HCT116 (cell line): ENCODE measurements at regions not wholly inside any gene's neighbourhood (a gene's known extent, or its start where the extent isn't known, plus 50 kb on each side); places are given as distances from the start of the nearest gene placed in this dataset.

Experiments used
- ATAC-seq: fragments of 200-7000 bp; cut with Tn5 transposase; 2 replicates; pipeline ENCODE4 v1.9.1; 2020; ENCODE audit warnings: mild to moderate bottlenecking, moderate library complexity
- BruUV-seq: library from RNA; stranded (reverse); fragments of 400-500 nt; replicated peaks from 2 replicates; lab custom pipeline; 2021; lab: Mats Ljungman, UMichigan
- CTCF ChIA-PET: fragments of 300-600 bp; sonication (Branson Sonifier 250); formaldehyde crosslinking; loops from one replicate; lab custom pipeline; 2021; ENCODE audit warnings: antibody characterized with exemption; lab: Charles Lee
- POLR2A ChIA-PET: fragments of 300-600, 350-600 bp; sonication (Branson Sonifier 250); formaldehyde crosslinking; loops from one replicate; lab custom pipeline; 2021; ENCODE audit warnings: antibody characterized with exemption; lab: Charles Lee
- RAD21 ChIA-PET, 2 experiments: fragments of 300-600 bp; sonication (Branson Sonifier 250); formaldehyde crosslinking; loops; one replicate each; lab custom pipeline; 2023; ENCODE audit warnings: low total read pairs in 2 of 2; ENCODE audit not compliant: uncharacterized antibody in 2 of 2, unreplicated experiment in 2 of 2, low non-redundant PET in 1 of 2; lab: Charles Lee
- DNase-seq: peaks from one replicate; pipeline ENCODE4 v3.0.0-alpha.2; 2010; ENCODE audit warnings: low read depth, low spot score
- H2AFZ ChIP-seq: fragments of 200-600 bp; shearing (Covaris generic), sonication (generic); 2 replicates; pipeline ENCODE4 v1.6.1; 2017; ENCODE audit warnings: low read depth, mixed run types, mixed read lengths, antibody characterized with exemption, low read length; ENCODE audit not compliant: poor library complexity, severe bottlenecking
- H3K27ac ChIP-seq: 2 replicates; pipeline ENCODE4 v1.5.1; 2012; ENCODE audit warnings: low read depth, low read length
- H3K27me3 ChIP-seq: fragments of 200-600 bp; sonication (generic); 2 replicates; pipeline ENCODE4 v1.6.1; 2016; ENCODE audit warnings: mixed run types, low read length, mixed read lengths; ENCODE audit not compliant: insufficient read depth
- H3K36me3 ChIP-seq, 2 experiments: fragments of 200-500 bp in 1 of 2; fragments of 200-600 bp in 1 of 2; sonication (Bioruptor generic) in 1 of 2; sonication (generic) in 1 of 2; 2 replicates each; pipeline versions ENCODE4 v1.5.1 to v1.6.1; 2014 to 2016; ENCODE audit warnings: low read length in 2 of 2, inconsistent platforms in 1 of 2, mixed read lengths in 1 of 2, mixed run types in 1 of 2; ENCODE audit not compliant: insufficient read depth in 2 of 2, control insufficient read depth in 1 of 2
- H3K4me1 ChIP-seq, 2 experiments: fragments of 200-600 bp in 1 of 2; sonication (generic) in 1 of 2; 2 replicates each; pipeline versions ENCODE4 v1.5.1 to v1.6.1; 2012 to 2017; ENCODE audit warnings: low read length in 2 of 2, inconsistent platforms in 1 of 2, mild to moderate bottlenecking in 1 of 2, mixed read lengths in 1 of 2, mixed run types in 1 of 2, moderate library complexity in 1 of 2; ENCODE audit not compliant: insufficient read depth in 2 of 2, control insufficient read depth in 1 of 2
- H3K4me2 ChIP-seq: fragments of 200-600 bp; sonication (generic); 2 replicates; pipeline ENCODE4 v1.6.1; 2017; ENCODE audit warnings: mixed run types, low read length, mixed read lengths
- H3K4me3 ChIP-seq, 2 experiments: fragments of 200-600 bp in 1 of 2; sonication (generic) in 1 of 2; replicated peaks in 1 of 2; 2 replicates each; pipeline ENCODE4 v1.5.1; 2011 to 2016; ENCODE audit warnings: low read length in 2 of 2, control low read depth in 1 of 2, low read depth in 1 of 2, mild to moderate bottlenecking in 1 of 2, mixed read lengths in 1 of 2, mixed run types in 1 of 2
- H3K79me2 ChIP-seq: fragments of 200-600 bp; sonication (generic); 2 replicates; pipeline ENCODE4 v1.6.1; 2017; ENCODE audit warnings: mild to moderate bottlenecking, mixed run types, low read length, moderate library complexity, mixed read lengths; ENCODE audit not compliant: insufficient read depth
- H3K9ac ChIP-seq: fragments of 200-600 bp; sonication (generic); 2 replicates; pipeline ENCODE4 v1.6.1; 2016; ENCODE audit warnings: low read length, mixed read lengths
- H3K9me2 ChIP-seq: fragments of 200-600 bp; sonication (generic), shearing (Covaris generic); 2 replicates; pipeline ENCODE4 v1.6.1; 2017; ENCODE audit warnings: mixed run types, mild to moderate bottlenecking, moderate library complexity; ENCODE audit not compliant: insufficient read depth
- H3K9me3 ChIP-seq, 2 experiments: fragments of 200-500 bp in 1 of 2; fragments of 200-600 bp in 1 of 2; sonication (Bioruptor generic) in 1 of 2; sonication (generic) in 1 of 2; 2 replicates each; pipeline ENCODE4 v1.6.1; 2014 to 2017; ENCODE audit warnings: low read length in 2 of 2, mixed read lengths in 2 of 2, inconsistent platforms in 1 of 2, low read depth in 1 of 2, mild to moderate bottlenecking in 1 of 2, mixed run types in 1 of 2, moderate library complexity in 1 of 2; ENCODE audit not compliant: control insufficient read depth in 1 of 2, insufficient read depth in 1 of 2
- H4K20me1 ChIP-seq: fragments of 200-600 bp; sonication (generic), shearing (Covaris generic); 2 replicates; pipeline ENCODE4 v1.6.1; 2017; ENCODE audit warnings: mixed run types, mild to moderate bottlenecking, moderate library complexity; ENCODE audit not compliant: insufficient read depth
- CBX3 ChIP-seq: IDR thresholded peaks from 2 replicates; pipeline ENCODE4 v1.6.1; 2012; ENCODE audit warnings: low read depth
- CEBPB ChIP-seq: IDR thresholded peaks from 2 replicates; pipeline ENCODE4 v1.6.1; 2012; ENCODE audit warnings: low read depth
- EGR1 ChIP-seq: IDR thresholded peaks from 2 replicates; pipeline ENCODE4 v1.6.1; 2012; ENCODE audit warnings: low read depth
- ELF1 ChIP-seq: IDR thresholded peaks from 2 replicates; pipeline ENCODE4 v1.6.1; 2012; ENCODE audit warnings: low read depth, borderline replicate concordance
- EZH2 ChIP-seq: fragments of 200-600 bp; sonication (generic); IDR thresholded peaks from 2 replicates; pipeline ENCODE4 v1.6.1; 2017; ENCODE audit warnings: antibody characterized with exemption, mixed run types
- FOSL1 ChIP-seq: IDR thresholded peaks from 2 replicates; pipeline ENCODE4 v1.6.1; 2012; ENCODE audit warnings: low read depth
- JUND ChIP-seq: IDR thresholded peaks from 2 replicates; pipeline ENCODE4 v1.6.1; 2012
- POLR2A ChIP-seq: IDR thresholded peaks from 2 replicates; pipeline ENCODE4 v1.7.0; 2011; ENCODE audit warnings: borderline replicate concordance; ENCODE audit not compliant: insufficient read depth, insufficient read length; ENCODE audit errors: extremely low read depth
- POLR2AphosphoS5 ChIP-seq: IDR thresholded peaks from 2 replicates; pipeline ENCODE4 v1.6.1; 2011; ENCODE audit warnings: mild to moderate bottlenecking, low read depth, low read length, moderate library complexity
- RAD21 ChIP-seq: IDR thresholded peaks from 2 replicates; pipeline ENCODE4 v1.6.1; 2012; ENCODE audit warnings: low read depth, mild to moderate bottlenecking
- SIN3A ChIP-seq: IDR thresholded peaks from 2 replicates; pipeline ENCODE4 v1.6.1; 2012; ENCODE audit warnings: low read depth
- SP1 ChIP-seq: IDR thresholded peaks from 2 replicates; pipeline ENCODE4 v1.6.1; 2012; ENCODE audit warnings: low read depth
- SRF ChIP-seq: IDR thresholded peaks from 2 replicates; pipeline ENCODE4 v1.6.1; 2012; ENCODE audit warnings: low read depth
- TCF7L2 ChIP-seq: IDR thresholded peaks from 2 replicates; pipeline ENCODE4 v1.7.0; 2011; ENCODE audit warnings: borderline replicate concordance, inconsistent platforms; ENCODE audit not compliant: insufficient read depth, insufficient read length; ENCODE audit errors: extremely low read depth
- intact Hi-C: fragments of 100-400 bp; cut with micrococcal nuclease; formaldehyde crosslinking; loops from 2 replicates; pipeline ENCODE4 v1.10.0; 2022
- TF ChIP-seq, protein P1 (sequence below): IDR thresholded peaks from 2 replicates; pipeline ENCODE4 v1.6.1; 2012
- TF ChIP-seq, protein P2 (sequence below), 3 experiments: fragments of 200-600 bp in 1 of 3; sonication (generic) in 1 of 3; IDR thresholded peaks in 2 of 3; conservative IDR thresholded peaks in 1 of 3; 2 replicates each; pipeline ENCODE4 v1.5.1; 2012 to 2017; ENCODE audit warnings: low read depth in 2 of 3, low read length in 2 of 3, antibody characterized with exemption in 1 of 3, borderline replicate concordance in 1 of 3, control low read depth in 1 of 3, mild to moderate bottlenecking in 1 of 3, mixed read lengths in 1 of 3, mixed run types in 1 of 3, moderate library complexity in 1 of 3; ENCODE audit not compliant: insufficient read depth in 1 of 3
- TF ChIP-seq, protein P3 (sequence below): IDR thresholded peaks from 2 replicates; pipeline ENCODE4 v1.6.1; 2011; ENCODE audit warnings: mild to moderate bottlenecking, low read length, moderate library complexity; ENCODE audit not compliant: insufficient replicate concordance; ENCODE audit errors: extremely low read depth

DNA sequence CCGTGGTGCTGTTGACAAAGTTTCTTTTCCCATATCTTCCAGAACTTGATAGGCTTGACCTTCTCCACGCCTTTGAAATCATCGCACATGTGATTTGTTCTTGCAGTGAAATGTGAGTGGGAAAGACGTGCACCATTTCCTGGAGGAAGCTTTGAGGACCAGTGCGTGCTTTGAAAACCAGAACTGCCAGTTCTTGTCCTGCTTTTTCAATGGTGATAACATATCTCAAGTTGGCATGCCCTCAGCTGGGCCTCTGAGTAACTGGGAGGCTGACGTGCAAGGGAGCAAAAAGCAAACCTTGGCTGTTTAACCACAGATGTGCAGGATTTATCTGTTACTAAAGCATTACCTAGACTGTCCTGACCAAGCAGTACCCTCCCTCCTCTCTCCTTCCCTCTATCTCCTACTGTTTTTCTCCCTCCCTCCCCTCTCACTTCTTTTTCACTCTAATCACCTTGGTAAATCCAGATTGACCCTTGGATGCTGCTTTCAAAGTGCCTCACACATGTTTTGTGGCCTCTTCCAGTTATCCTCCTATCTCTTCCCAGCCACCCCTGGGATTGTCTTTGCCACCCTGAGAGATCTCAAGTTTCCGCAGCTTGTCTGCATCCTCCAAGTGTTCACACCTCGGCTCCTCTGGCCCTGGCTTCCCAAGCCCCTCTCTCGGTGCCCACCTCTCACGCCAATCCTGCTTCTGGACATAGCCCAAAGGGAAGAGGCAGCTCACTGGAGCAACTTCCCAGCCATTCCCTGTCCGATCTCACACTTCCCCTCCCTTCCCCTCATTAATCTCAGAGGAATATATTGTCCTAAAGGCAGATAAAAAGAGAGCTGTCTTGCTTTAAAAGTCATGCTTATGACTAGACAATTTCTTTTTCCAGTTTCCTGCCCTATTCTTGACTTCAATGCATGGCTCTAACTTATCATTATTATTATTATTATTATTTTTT, 198.3 kb downstream of the ERCC6L2 start:
- Histone ChIP-seq H3K79me2 (no peaks in the 10 kb centered on the region), H3K4me1 (no peaks in the 10 kb centered on the region), H3K9me3 (no peaks in the 10 kb centered on the region), H3K9me2 (no peaks in the 10 kb centered on the region), H3K27me3 (no peaks in the 10 kb centered on the region), H3K4me2 (no peak overlapping the region), H3K27ac (no peak overlapping the region), H4K20me1 (no peaks in the 10 kb centered on the region), H2AFZ (no peak overlapping the region), H3K4me3 (no peak overlapping the region), H3K36me3 (no peaks in the 10 kb centered on the region), H3K9ac (no peak overlapping the region)
- TF ChIP-seq CBX3 (no peak), SIN3A (no peak), SP1 (no peak), RAD21 (no peak)
- TF ChIP-seq, protein P1, sequence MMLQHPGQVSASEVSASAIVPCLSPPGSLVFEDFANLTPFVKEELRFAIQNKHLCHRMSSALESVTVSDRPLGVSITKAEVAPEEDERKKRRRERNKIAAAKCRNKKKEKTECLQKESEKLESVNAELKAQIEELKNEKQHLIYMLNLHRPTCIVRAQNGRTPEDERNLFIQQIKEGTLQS = no peak
- TF ChIP-seq, protein P2, sequence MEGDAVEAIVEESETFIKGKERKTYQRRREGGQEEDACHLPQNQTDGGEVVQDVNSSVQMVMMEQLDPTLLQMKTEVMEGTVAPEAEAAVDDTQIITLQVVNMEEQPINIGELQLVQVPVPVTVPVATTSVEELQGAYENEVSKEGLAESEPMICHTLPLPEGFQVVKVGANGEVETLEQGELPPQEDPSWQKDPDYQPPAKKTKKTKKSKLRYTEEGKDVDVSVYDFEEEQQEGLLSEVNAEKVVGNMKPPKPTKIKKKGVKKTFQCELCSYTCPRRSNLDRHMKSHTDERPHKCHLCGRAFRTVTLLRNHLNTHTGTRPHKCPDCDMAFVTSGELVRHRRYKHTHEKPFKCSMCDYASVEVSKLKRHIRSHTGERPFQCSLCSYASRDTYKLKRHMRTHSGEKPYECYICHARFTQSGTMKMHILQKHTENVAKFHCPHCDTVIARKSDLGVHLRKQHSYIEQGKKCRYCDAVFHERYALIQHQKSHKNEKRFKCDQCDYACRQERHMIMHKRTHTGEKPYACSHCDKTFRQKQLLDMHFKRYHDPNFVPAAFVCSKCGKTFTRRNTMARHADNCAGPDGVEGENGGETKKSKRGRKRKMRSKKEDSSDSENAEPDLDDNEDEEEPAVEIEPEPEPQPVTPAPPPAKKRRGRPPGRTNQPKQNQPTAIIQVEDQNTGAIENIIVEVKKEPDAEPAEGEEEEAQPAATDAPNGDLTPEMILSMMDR (IDR thresholded peaks at IDR 0.05 in 2 of 3, conservative IDR thresholded peaks at IDR 0.05 in 1 of 3; ENCODE audit: borderline replicate concordance in 1 of 3, insufficient read depth in 1 of 3, low read depth in 2 of 3, low read length in 2 of 3) = no peak
- no TSS peak for BruUV-seq
- ChIA-PET CTCF (no interaction called here), POLR2A (no interaction called here), RAD21 (no interaction called here)
- DNase-seq (no peak), ATAC-seq (no peak)
- intact Hi-C loops = no loop called here

DNA sequence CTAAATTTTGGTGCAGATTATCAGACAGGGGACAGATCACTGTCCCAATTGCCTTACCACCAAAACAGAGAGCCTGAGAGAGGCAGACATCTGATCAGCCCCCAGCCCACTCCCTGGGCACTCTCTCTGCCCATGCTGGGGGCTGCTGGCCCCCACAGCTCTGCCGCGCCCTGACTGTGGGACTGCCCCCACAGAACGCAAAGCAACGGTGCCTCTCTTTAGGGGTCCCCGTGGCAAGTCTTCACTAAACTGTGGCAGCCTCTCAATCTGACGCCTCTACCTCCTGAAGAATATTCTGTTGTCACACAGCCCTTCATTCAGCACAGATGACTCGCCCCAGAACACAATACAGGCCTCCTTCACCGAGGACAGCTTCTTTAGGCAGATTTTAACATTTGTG, 197.4 kb downstream of the ERCC6L2 start:
- Histone ChIP-seq H3K9me3 (no peaks in the 10 kb centered on the region), H3K27ac (no peak overlapping the region), H2AFZ (no peak overlapping the region), H4K20me1 (no peaks in the 10 kb centered on the region), H3K9ac (no peak overlapping the region), H3K4me3 (no peak overlapping the region), H3K27me3 (no peaks in the 10 kb centered on the region), H3K4me1 (no peaks in the 10 kb centered on the region), H3K79me2 (no peaks in the 10 kb centered on the region), H3K9me2 (no peaks in the 10 kb centered on the region), H3K4me2 (no peak overlapping the region), H3K36me3 (no peaks in the 10 kb centered on the region)
- ChIA-PET RAD21 (no interaction called here), CTCF (no interaction called here), POLR2A (no interaction called here)
- DNase-seq (no peak), ATAC-seq (no peak)
- TF ChIP-seq, protein P1 = no peak
- no peak for TF ChIP-seq TCF7L2
- TF ChIP-seq, protein P3, sequence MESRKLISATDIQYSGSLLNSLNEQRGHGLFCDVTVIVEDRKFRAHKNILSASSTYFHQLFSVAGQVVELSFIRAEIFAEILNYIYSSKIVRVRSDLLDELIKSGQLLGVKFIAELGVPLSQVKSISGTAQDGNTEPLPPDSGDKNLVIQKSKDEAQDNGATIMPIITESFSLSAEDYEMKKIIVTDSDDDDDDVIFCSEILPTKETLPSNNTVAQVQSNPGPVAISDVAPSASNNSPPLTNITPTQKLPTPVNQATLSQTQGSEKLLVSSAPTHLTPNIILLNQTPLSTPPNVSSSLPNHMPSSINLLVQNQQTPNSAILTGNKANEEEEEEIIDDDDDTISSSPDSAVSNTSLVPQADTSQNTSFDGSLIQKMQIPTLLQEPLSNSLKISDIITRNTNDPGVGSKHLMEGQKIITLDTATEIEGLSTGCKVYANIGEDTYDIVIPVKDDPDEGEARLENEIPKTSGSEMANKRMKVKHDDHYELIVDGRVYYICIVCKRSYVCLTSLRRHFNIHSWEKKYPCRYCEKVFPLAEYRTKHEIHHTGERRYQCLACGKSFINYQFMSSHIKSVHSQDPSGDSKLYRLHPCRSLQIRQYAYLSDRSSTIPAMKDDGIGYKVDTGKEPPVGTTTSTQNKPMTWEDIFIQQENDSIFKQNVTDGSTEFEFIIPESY = no peak
- no peak for TF ChIP-seq EZH2
- TF ChIP-seq CEBPB = no peak
- TF ChIP-seq EGR1 = no peak
- no peak for TF ChIP-seq FOSL1
- no peak for TF ChIP-seq SRF
- TF ChIP-seq ELF1 = no peak
- TF ChIP-seq POLR2AphosphoS5 = no peak
- TF ChIP-seq JUND = no peak
- no peak for TF ChIP-seq POLR2A
- intact Hi-C loops = no loop called here
- BruUV-seq = no TSS peak
